Astrocyte of the cerebellum (primary cell): ENCODE measurements at regions not wholly inside any gene's neighbourhood (a gene's known extent, or its start where the extent isn't known, plus 50 kb on each side); places are given as distances from the start of the nearest gene placed in this dataset.
A peak's percentile ranks its signal among the peaks of the same experiment; 100 is the strongest.

Experiments used
- DNase-seq: peaks from one replicate; pipeline ENCODE4 v3.0.0-alpha.2; 2011; ENCODE audit warnings: low read depth
- H3K4me3 ChIP-seq: 2 replicates; pipeline ENCODE4 v1.5.1; 2011; ENCODE audit warnings: mild to moderate bottlenecking, low read depth, low read length, moderate library complexity
- CTCF ChIP-seq: IDR thresholded peaks from 2 replicates; pipeline ENCODE4 v1.5.1; 2012; ENCODE audit warnings: low read length, low read depth, moderate library complexity, mild to moderate bottlenecking; ENCODE audit errors: missing control alignments
- in situ Hi-C: cut with HindIII; loops from 2 replicates; pipeline ENCODE4 v1.10.0; 2017; ENCODE audit warnings: low sequenced_read_pairs

- no peak overlapping the region for H3K4me3 ChIP-seq
- DNase-seq: no peak
- no peak for TF ChIP-seq CTCF
- in situ Hi-C loops: no loop called here
These were observed 389.2 kb downstream of the ADAM29 start for GRCh38 chr4:175307326-175307725.

- no peak overlapping the region for H3K4me3 ChIP-seq
- DNase-seq: no peak
- in situ Hi-C loops: no loop called here
- TF ChIP-seq CTCF: no peak
These were observed 390.1 kb downstream of the ADAM29 start for GRCh38 chr4:175308236-175308635.

GRCh38 chr4:175309041-175309440 lies 390.9 kb downstream of the ADAM29 start:
- DNase-seq: no peak
- no peak for TF ChIP-seq CTCF
- in situ Hi-C loops: no loop called here
- no peak overlapping the region for H3K4me3 ChIP-seq

- TF ChIP-seq CTCF: no peak
- in situ Hi-C loops: no loop called here
- DNase-seq: peak; percentile 1
- no peak overlapping the region for H3K4me3 ChIP-seq
These were observed 407.1 kb downstream of the ADAM29 start for GRCh38 chr4:175325230-175325629.

- no peak overlapping the region for H3K4me3 ChIP-seq
- no peak for TF ChIP-seq CTCF
- in situ Hi-C loops: no loop called here
- DNase-seq: no peak
These were observed 408.6 kb downstream of the ADAM29 start for GRCh38 chr4:175326796-175327195.

GRCh38 chr4:175330236-175330635 lies 412.1 kb downstream of the ADAM29 start:
- no peak for TF ChIP-seq CTCF
- in situ Hi-C loops: no loop called here
- no peak for DNase-seq
- no peak overlapping the region for H3K4me3 ChIP-seq

- in situ Hi-C loops: no loop called here
- H3K4me3 ChIP-seq: no peak overlapping the region
- no peak for DNase-seq
- no peak for TF ChIP-seq CTCF
These were observed 412.5 kb downstream of the ADAM29 start for GRCh38 chr4:175330652-175331051.
